GM21367 (cell line): ENCODE measurements at regions not wholly inside any gene's neighbourhood (a gene's known extent, or its start where the extent isn't known, plus 50 kb on each side); places are given as distances from the start of the nearest gene placed in this dataset.

Source experiments
- ATAC-seq: cut with Tn5 transposase; IDR thresholded peaks from one replicate; pipeline ENCODE4 v1.9.1; 2021; ENCODE audit not compliant: unreplicated experiment

- ATAC-seq: no peak
These were observed 414.5 kb downstream of the ADGRL2 start for GRCh38 chr1:82215056-82215852.

- no peak for ATAC-seq
These were observed 413.9 kb downstream of the ADGRL2 start for GRCh38 chr1:82214606-82215005.

- no peak for ATAC-seq
These were observed 396.9 kb downstream of the ADGRL2 start for GRCh38 chr1:82197606-82198005.

GRCh38 chr1:82195245-82195644, 394.5 kb downstream of the ADGRL2 start:
- no peak for ATAC-seq

GRCh38 chr1:82185084-82185483, 384.4 kb downstream of the ADGRL2 start:
- ATAC-seq: no peak

GRCh38 chr1:82181846-82182245, 381.1 kb downstream of the ADGRL2 start:
- no peak for ATAC-seq

- ATAC-seq: no peak
These were observed 378.4 kb downstream of the ADGRL2 start for GRCh38 chr1:82179131-82179530.

- no peak for ATAC-seq
These were observed 376.5 kb downstream of the ADGRL2 start for GRCh38 chr1:82177192-82177591.

- ATAC-seq: no peak
These were observed 371.2 kb downstream of the ADGRL2 start for GRCh38 chr1:82171955-82172354.

- no peak for ATAC-seq
These were observed 367.7 kb downstream of the ADGRL2 start for GRCh38 chr1:82168482-82168881.

- no peak for ATAC-seq
These were observed 364.6 kb downstream of the ADGRL2 start for GRCh38 chr1:82165304-82165703.

GRCh38 chr1:82162486-82163420, 362.0 kb downstream of the ADGRL2 start:
- no peak for ATAC-seq

GRCh38 chr1:82161700-82162141, 361.0 kb downstream of the ADGRL2 start:
- ATAC-seq: no peak

GRCh38 chr1:82160903-82161302, 360.2 kb downstream of the ADGRL2 start:
- no peak for ATAC-seq

- no peak for ATAC-seq
These were observed 359.3 kb downstream of the ADGRL2 start for GRCh38 chr1:82160036-82160435.

GRCh38 chr1:82158981-82159380, 358.2 kb downstream of the ADGRL2 start:
- ATAC-seq: no peak

GRCh38 chr1:82154219-82154970, 353.7 kb downstream of the ADGRL2 start:
- no peak for ATAC-seq

GRCh38 chr1:82153752-82154151, 353.0 kb downstream of the ADGRL2 start:
- no peak for ATAC-seq

GRCh38 chr1:82153272-82153629, 352.5 kb downstream of the ADGRL2 start:
- no peak for ATAC-seq

GRCh38 chr1:82152356-82153271, 351.9 kb downstream of the ADGRL2 start:
- no peak for ATAC-seq
